ENCODE measurements at regions not wholly inside any gene's neighbourhood (a gene's known extent, or its start where the extent isn't known, plus 50 kb on each side); places are given as distances from the start of the nearest gene placed in this dataset.

DNA sequence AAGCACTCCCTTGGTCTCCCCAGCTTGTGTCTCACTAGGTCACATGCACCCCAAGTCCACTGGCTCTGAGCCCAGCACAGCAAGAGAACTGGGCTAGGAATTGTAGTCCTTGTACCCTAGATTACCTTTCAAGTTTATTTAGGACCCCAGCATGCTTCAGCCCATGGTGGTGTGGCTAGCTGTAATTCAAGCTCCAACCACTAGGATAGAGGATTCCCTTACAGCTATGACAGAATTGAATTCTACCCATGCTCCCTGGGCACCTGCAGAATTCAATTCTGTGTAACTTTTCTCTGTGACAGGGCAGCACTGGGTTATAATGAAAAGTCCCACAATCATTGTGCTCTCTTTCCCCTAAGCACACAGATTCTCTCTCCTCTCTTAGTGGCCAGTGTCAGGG, 253.8 kb upstream of the DMD start:
- DNase-seq = no peak

DNA sequence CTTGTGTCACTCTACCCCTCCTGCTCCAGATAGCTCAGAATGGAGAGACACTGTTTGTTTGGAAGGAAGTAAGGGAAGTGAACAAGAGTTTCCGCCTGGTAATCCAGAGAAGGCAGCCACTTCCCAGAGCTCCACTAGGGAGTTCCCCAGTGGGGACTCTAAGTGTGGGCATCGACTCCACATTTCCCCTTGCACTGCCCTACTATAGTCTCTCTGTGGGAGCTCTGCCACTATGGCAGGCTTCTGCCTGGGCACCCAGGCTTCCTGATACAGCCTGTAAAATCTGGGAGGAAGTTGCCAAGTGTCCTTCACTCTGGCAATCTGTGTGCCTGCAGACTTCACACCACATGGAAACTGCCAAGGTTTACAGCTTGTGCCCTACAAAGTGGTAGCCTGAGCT, 245.8 kb upstream of the DMD start:
- DNase-seq = no peak

DNA sequence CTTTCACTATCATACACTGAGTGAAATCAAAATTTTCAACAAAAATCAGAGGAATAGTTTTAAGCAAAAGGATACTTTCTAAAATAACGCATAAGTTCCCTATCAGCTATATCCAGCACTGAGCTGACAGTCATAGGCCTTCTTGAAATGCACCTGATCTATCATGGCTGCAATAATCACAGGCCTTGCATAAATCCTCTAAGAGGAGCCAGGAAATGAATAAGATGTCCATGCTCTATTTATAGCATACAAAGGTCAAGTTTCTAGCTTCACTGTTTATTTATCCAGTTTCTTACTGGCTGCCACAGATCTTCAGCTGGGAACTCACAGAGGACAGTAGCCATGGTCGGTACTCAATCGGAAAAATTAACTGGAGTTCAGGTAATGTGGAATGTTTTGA, 235.9 kb upstream of the DMD start:
- no peak for DNase-seq

DNA sequence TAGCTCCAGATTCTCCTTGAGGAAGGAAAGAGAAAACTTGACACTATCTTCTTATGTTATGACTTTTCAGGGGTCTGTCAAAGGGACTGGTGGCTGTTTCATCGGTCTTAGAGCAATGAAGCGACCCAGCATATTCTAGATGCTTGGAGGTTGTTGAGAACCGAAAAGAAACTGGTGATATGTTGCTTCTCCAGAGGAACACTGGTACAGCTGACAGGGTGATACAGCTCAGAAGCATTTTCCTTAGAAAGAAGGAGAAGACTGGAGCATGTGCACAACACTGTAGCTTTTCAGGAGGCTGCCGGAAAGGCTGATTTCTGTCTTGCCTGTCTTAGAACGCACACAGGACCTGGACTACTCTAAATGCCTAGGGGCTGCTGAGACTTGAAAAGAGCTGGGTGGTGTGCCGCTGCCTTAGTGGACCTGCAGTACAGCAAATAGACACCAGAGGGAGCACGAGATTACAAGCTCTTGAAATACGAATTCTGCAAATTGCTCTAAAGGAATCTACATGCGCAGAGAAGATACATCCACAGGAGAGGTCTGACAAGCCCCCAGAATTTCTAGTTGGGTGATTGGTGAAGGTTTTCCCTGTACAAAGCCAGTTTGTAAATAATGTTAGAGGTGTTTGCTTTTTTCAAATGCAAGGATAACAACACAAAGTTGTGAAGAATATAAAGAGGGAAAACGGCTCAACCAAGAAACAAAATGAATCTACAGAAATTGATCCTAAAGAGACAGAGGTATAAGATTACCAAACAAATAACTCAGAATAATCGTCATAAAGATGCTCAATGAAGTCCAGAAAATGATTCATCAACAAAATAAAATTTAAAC, 223.1 kb upstream of the DMD start:
- DNase-seq = peak; percentile 1 to 4

DNA sequence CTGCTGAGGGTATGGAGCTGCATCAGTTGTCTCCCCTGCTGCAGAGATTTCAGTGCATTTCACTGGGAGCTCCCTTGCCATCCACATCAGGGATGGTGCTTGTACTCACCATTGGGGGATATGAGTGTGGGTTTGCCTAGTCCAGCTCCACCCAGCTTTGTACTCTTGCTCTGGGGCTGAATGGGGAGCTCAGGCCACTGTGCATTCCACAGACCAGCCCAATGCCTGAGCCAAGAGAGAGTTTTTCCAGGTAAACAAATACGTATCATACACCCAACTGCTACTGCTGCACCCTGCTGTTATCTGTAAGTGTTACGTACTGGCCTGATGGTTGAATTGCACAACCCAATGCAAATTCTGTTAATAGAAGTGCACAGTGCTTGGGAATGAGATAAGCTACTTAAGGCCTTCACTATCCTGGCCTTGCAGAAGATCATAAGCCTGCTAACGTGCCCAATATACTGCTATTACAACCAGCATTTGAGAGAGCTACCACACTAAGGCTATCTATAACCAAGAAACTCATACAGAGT, 205.0 kb upstream of the DMD start:
- no peak for DNase-seq

DNA sequence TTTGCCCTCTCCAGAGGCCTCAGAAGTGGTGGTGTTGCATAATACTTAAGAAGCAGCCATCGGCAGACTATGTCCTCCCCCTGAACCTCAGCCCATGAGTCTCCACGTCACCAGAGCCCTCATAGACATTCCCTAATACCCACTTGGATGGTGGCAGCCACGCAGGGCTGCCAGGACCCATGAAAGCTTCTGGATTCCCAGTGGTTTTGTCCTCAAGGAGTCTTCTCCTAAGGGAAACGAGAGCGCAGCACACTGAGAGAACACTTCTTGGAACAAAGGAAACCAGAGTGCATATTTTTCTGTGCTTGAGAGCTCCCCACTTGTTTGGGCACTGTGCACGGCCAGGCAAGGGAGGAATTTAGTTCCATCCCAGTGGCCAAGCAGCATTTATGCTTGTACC, 204.1 kb upstream of the DMD start:
- DNase-seq = no peak

DNA sequence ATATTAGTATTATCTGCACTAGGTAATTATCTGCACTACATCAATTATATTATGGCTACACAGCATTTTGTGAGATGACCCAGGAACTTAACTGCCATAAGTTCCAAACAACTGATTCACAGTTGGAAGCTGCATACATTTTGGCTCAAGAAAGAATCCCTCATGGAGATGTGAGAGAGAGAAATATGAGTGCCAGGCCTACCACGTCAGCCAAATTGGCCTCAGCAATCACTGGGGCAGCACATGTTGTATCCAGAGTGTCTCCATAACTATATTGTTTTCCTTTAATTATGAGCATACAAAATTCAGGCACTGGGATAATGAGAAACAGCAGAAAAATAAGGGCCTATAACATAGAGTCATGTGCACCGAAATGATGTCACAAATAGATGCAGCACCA, 174.2 kb upstream of the DMD start:
- no peak for DNase-seq

DNA sequence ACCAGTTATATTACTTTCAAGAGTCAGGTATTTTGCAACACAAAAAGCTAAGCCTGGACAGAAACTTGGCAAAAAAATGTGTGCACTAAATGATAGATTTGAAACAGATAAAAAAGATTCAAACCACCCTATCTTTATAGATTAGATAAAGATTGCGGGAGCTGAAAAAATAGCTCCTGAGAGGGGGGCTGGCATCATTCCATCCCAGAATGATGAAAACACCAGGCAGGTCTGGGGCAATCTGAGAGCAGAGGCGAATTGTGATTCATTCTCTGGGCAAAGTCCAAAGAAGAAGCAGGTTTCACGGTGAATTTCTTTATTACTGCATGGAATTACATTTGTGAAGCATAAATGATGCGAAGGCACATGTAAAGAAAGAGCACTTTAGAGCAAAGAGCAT, 168.5 kb upstream of the DMD start:
- no peak for DNase-seq

DNA sequence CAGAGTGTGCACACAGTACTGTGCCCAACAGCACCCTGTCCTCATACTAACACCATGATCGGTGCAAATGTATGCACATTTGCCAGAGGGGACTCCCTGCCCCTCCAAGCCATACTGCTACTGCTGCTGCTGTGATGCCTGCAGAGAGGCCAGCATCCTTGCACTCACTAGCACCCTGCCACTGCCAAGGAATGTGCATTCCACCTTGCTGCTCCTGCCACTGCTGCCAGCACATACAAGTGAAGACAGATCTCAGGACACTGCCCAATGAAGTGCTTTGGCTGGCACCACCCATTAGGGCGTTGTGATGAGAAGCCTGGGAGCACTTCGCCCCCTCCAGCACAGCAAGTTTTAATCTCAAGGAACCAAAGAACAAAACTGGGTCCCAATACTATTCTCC, 146.3 kb upstream of the DMD start:
- no peak for DNase-seq

DNA sequence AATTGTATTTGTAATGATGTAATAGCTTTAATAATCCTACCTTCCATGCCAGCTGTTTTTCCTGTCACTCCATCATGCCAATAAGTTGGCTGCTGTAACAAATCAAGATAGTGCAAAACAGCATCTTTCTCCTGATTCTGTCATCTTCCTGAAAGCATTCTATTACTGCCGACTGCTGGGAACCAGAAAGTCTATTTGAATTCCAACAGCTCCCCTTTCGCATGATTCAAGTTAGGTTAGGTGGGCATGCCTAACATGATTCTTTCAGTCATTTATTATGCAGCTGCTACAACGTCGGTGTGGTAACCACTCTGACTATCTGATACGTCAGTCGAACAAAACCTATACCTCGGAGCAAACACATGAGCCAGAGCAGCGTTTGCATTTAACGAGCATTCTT, 127.9 kb upstream of the DMD start:
- peak; percentile 49 to 63 for DNase-seq

DNA sequence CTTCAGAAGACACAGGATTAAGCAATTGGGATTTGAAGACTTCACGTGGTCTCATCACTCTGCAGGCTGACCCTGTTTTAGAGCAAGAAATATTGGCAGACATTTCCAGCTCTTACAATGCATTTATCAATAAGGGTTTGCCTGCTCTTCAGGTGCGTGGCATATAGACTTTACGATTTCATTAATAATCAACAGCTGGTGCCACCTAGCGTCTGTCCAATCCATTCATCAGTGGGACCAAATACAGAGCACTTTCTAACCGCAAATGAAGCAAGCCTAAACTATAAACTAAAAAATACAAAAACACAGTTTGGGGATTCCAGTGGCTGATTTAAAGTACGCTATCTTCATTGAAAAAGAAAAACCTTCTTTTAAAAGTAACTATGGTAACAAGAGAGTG, 125.4 kb upstream of the DMD start:
- peak; percentile 14 to 26 for DNase-seq

DNA sequence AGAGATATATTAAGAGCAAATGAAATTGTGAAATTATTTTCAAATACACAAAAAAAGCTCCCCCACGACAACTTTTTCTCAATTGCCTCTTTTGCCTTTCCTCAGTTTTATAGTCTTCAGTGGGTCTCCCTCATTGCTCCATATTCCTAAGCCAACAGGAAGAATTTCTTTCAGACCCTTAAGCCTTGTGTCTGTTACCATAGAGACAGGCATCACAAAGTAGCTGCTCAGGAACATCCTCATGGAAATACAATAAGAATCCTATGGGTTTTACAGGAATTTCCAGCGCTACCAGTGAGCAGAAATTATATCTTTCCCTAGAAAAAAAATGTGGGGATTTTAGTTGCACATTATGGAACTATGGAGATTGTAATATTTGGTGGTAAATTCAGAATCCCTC, 121.9 kb upstream of the DMD start:
- DNase-seq = no peak

DNA sequence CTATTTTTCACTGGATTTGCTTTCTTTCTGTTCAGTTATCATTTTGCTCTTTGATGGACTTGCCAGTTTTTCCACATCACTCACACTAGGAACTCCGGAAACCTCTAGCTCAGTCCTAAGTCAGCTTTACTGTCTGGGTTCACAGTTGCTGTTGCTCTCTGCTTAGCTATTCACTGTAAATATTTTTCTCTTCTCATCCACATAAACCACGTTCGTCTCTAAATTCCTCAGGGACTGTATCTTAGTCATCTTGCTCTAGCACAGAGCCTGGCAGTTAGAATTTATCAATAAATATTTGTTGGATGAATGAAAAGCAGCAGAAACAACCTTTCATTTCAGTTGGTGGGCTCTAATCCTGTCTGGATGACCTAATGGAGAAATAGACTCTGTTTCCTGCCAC, 119.4 kb upstream of the DMD start:
- no peak for DNase-seq

DNA sequence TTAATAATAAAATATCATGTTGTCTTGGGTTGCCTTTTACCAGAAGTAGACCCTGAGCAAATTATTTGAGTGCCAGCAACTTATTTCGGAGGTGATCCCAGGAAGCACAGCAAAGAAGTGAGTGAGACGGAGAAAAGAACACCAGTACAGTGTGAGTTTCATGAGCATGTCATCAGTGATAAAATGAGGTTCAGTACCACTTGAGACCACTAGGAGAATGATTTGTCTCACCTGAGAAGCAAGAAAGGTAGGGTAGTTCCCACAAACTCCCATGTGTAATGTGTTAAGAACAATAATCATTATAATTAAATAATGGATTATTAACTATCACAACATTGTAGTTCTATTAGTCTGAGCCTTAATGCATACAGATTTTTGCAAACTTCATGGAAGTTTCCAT, 112.8 kb upstream of the DMD start:
- DNase-seq = no peak

DNA sequence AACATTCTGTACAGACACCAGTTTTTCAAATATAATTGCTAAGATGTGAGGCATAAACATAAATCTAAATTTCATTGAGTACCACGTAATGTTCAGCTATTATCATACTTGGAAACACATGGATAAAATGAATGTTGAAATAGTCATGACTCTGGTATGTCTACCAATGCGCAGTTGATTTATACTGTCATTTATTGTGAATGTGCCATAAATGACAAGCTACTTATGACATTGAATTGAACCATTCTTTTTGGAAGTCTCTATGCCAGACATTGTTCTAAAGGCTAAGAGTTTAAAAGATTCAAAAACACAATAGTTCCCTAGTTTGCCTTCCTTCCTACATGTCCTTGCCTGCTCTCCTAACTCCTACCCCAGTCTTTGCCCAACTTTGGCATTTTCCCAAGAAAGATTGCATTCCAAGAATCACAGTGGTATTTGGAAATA, 96.6 kb upstream of the DMD start:
- DNase-seq = no peak

DNA sequence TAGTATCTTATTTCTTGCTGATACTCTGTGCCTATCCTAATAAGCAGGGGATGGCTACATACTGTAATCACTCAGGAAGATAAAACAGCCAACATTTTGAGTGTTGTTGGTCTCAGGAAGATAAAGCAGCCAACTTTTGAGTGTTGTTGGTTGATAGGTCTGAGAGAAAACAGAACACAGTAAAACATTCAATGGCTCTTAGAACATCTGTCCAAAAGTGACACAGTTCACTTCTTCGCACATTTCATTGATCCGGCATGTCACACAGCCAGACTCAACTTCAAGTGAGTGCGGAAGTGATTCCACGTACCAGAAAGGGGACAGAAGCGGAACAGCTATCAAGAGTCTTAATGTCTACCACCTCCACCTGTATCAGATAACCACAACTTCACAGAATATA, 87.3 kb upstream of the DMD start:
- DNase-seq = no peak

DNA sequence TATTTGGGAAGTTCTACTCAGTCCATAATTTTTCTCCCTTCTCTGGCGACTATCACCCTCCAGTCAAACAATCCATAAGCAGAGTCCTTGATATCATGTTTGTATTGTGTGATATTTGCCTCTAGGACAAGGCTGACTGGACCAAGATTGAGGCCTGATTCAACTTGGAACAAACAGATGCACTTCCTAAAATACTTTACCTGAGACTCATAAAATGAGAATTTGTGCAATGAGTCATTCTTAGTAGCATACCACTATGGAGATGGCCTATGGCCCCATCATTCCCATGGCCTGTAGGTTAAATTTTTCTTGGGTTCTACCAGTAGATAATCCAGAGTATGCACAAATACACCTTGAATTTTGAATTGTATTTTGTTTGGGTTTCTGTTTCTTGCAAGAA, 74.2 kb upstream of the DMD start:
- DNase-seq = no peak

DNA sequence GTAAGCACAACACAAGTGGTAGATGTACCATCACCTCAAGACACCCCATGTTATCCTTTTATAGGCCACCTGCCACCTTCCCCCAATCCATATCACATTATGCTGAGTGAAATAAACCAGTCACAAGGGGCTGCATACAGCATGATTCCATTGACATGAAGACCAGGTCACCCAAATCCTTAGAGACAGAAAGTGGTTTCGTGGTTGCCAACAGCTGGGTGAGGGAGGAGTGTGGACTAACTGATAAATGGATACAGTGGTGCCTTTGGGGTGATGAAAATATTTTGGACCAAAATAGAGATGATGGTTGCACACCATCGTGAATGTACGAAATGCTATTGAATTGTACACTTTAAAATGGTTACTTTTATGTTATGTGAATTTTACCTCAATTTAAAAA, 65.7 kb upstream of the DMD start:
- no peak for DNase-seq

DNA sequence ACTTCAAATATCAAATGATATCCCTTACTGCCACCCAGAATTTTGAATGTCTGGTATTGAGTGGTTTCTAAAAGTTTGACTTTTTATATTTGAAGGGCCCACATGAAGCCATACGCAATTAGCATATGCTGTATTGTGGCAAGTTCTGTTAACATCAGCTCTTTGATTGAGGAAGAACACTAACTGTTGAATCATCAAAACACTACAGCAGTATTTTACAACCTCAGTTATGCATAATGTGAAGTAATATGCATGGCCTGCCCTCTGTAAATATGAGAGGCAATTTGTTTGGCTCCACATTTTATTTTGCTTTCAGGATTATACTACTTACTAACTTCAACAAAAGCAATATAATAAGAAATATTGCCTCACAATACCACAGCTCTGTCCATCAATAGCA, 62.2 kb upstream of the DMD start:
- no peak for DNase-seq

DNA sequence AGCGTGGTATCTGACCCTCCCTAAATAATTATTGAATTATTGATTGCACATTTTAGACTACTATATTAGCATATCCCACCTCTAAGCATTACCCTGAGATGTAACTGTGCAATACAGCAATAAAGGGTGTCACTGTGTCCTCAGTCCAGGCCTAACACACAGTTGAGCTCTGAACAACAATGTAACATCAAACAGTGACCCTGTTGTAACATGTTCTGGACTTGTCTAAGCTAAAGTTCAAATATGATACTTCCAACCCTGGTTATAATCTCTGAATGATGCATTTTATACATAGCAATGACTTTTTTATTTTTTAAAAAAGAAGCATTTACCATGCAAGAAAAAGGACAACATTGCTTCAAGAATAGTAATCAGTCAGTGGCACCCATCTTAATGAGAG, 61.6 kb upstream of the DMD start:
- DNase-seq = no peak
